Left renal pelvis (tissue), 4 donors: ENCODE measurements at regions not wholly inside any gene's neighbourhood (a gene's known extent, or its start where the extent isn't known, plus 50 kb on each side); places are given as distances from the start of the nearest gene placed in this dataset.

Experiments used
- DNase-seq, 4 donors: peaks; one replicate each; pipeline ENCODE4 v3.0.0-alpha.2; 2013; ENCODE audit warnings: low read depth in 4 of 4, low spot score in 3 of 4

DNA sequence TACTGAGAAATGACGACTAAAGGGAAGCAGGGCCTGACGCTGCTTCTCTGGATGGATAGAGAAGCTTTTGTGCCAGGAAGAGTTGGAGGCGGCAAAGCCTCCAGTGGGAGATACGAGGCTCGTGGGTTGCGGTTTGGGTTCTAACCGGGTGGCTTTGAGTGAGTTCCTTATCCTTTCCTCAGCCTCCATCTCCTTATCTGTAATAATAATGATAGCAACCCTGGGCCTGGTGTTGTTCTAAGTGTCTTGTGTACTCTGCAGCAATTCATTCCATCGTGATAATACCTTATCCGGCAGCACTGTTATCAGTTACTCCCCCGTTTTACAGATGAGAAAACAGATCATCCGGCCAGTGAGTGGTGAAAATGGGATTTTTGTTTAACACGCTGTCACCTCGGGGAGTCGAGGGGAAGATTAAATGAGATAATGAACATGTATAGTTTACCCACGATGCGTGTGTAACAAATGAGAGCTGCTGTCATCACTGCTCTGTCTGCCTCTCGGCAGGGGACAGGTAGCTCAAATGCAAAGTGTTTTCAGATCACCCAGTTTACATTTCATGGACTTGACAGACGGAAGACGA is 52.0 kb upstream of the LHX1 start:
- no peak for DNase-seq

DNA sequence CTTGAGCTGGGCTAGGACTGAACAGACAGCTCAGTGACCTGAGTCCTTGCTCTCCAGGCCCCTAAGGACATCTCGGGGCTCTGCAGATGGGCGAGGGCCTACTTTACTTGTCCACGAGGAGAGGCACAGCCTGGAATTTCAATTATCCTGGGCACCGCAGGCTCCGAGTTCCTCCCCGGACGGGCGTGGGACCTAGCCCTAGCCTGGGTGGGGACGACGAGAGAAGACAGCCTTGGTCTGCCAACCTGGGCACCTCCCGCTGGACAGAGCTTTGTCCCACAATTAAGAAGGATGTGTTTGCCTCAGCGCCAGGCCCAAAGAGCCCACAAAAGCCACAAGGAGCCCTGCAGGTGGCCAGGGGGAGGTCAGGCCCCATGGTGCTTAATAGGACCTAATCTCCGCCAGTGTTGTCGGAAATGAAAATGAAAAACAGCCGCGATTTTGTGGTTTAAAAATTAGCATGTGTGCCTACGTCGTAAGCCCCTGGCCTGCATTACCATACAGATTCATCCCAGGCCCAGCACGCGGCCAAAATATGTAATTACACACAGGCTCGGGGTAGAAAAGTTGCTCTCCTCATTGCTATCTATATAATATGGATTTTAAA is 51.4 kb upstream of the LHX1 start:
- no peak for DNase-seq
